DLD1 (cell line): ENCODE measurements at regions not wholly inside any gene's neighbourhood (a gene's known extent, or its start where the extent isn't known, plus 50 kb on each side); places are given as distances from the start of the nearest gene placed in this dataset.

Experiments
- in situ Hi-C: cut with HindIII; loops from 2 replicates; pipeline ENCODE4 v1.10.0; 2017; ENCODE audit warnings: low sequenced_read_pairs

GRCh38 chr13:74045583-74045982 lies 88.6 kb downstream of the KLF12 start:
- in situ Hi-C loops = no loop called here

GRCh38 chr13:74043237-74043636 lies 91.0 kb downstream of the KLF12 start:
- in situ Hi-C loops = no loop called here

GRCh38 chr13:74040200-74040599 lies 94.0 kb downstream of the KLF12 start:
- in situ Hi-C loops = no loop called here

- in situ Hi-C loops = no loop called here
Measured at GRCh38 chr13:74039667-74040066, 94.5 kb downstream of the KLF12 start.

GRCh38 chr13:74039154-74039553 lies 95.0 kb downstream of the KLF12 start:
- in situ Hi-C loops = no loop called here

DNA sequence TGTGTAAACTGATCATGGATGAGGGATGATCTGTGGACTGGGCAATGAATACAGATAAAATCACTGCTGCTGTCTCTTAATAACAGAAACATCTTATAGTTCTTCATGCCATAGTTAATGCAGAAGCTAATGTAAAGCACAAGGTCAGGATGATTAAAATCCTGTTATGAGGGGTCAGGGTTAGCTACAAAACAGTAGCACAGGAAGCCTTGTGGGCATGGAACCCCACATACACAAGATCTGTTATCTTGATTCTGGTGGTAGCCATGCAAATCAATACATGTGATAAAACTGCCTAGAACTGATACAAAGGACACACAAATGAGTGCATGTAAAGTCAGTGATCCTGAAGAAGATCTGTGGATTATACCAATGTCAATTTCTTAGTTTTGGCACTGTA lies 96.4 kb downstream of the KLF12 start:
- in situ Hi-C loops = no loop called here

DNA sequence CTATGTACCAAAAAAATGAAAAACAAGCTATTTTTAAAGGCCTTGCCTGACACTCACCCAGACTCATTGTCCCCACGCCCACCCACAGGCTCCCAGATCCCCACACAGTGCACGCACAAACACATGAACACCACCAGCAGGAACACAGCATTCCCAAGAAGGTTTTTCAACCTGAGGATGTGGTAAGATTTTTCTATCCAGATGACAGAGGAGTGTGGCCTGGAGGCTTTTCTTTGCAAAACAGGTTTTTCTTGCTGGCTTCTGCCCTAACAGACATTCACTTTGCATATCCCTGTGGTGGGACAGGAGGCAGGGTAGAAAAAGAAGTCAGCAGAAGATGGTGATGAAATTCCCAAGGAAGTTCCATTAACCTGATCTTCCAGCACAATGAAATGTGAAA lies 97.8 kb downstream of the KLF12 start:
- in situ Hi-C loops = no loop called here

GRCh38 chr13:74035896-74036295 lies 98.3 kb downstream of the KLF12 start:
- in situ Hi-C loops = no loop called here

DNA sequence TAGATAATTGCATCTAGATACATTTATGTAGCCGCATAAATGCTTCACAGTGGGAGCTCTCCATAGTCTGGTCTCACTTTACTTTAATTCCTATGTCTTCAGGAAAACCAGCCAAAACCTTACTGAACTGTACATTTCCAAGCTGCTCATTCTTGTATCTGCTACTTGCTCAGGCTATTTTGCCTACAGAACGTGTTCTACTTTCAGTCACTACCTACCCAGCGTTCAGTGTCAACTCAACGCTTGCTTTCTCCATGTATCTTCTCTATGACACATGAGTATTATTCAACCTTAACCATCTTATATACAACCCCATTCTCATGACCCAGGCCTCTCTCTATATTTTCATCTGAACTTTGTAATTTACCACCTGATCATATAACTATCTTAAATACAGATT lies 101.9 kb downstream of the KLF12 start:
- in situ Hi-C loops = no loop called here

DNA sequence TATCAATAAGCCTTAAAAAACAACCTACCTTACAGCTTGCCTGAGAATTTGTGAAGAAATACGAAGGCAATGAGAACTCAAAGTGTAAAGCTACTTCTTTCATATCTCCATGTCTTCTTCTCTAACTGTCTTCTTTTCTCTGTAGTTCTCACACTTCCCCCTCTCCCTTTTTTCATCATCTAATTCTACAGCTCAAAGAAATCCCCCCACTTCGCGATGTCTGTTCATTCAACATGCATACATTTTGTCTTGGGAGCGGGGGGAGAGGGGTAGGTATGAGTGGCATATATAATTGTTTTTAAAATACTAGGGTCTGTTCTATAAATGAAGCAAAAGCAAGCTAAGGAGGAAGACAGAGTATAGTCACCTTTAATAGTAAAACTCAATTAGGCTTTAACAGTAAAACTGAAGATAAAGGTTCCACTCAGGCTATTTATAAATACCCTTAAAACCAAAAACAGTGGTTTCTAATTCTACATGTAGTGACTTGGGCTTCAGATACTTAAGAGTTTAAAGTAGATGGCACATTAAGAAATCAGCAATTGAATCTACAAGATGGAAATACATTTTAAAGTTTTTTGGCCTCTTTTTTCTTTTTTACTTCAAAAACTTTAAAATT lies 106.9 kb downstream of the KLF12 start:
- in situ Hi-C loops = no loop called here

- in situ Hi-C loops = no loop called here
Measured at GRCh38 chr13:74026753-74027152, 107.5 kb downstream of the KLF12 start.

- in situ Hi-C loops = no loop called here
Measured at GRCh38 chr13:74025369-74025768, 108.8 kb downstream of the KLF12 start.

DNA sequence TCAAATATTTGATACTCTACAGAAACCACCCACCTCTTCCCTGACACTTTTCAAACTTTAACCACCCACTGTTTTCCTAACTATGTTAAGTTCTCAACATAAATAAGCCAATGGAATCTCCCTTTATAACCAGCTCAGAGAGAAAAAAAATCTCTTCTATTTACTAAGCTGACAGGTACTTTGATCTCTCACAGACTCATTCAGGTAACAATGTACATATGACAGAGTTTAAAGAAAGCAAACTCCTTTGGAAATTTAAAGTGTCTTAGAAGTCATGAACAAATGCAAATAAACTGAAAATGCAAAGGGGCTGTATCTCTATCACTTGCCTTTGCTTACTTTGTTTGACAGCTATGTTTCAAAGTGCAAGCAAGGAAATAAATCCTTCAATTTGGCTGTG lies 109.3 kb downstream of the KLF12 start:
- in situ Hi-C loops = no loop called here

- in situ Hi-C loops = no loop called here
Measured at GRCh38 chr13:74024314-74024713, 109.9 kb downstream of the KLF12 start.

- in situ Hi-C loops = no loop called here
Measured at GRCh38 chr13:74023484-74023883, 110.7 kb downstream of the KLF12 start.

DNA sequence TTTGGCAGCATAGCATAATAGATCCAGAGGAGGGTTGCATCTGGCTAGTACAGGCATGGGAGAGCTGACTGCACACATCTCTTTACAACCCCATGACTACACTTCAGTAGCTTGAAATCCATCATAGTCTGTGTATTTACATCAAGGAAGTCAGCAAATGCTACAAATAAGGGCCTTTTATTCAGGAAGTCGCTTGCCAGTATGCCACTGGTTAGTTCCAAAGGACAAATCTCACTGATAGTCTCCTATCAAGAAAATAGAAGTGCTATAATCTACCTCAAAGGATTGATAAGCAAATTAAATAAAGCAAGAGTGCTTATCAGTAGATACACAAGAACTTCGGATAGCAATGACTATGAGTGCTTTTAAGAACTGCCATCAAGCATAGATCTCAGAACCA lies 112.7 kb downstream of the KLF12 start:
- in situ Hi-C loops = no loop called here

GRCh38 chr13:74018062-74018431 lies 116.2 kb downstream of the KLF12 start:
- in situ Hi-C loops = no loop called here

- in situ Hi-C loops = no loop called here
Measured at GRCh38 chr13:74017301-74018061, 116.7 kb downstream of the KLF12 start.

- in situ Hi-C loops = no loop called here
Measured at GRCh38 chr13:74015137-74015536, 119.1 kb downstream of the KLF12 start.

- in situ Hi-C loops = no loop called here
Measured at GRCh38 chr13:74009100-74009668, 125.0 kb downstream of the KLF12 start.

DNA sequence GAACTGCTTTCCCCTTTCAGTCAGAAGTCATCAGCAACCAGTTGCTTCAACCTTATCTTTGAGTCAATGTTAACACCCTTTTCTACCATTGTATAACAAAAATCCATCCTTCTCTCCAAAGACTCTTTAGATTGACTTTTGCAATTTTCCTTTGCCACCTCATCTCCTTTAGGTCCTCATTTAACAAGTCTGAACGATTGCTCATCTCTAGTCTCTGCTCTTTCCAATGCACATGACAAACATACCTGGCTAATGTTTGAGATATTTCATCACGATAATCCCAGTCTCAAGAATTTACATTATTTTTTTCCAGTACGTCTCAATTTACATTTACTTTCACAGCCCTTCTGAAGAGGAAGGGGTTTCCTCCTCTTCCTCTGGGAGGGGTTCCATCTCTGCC lies 127.5 kb downstream of the KLF12 start:
- in situ Hi-C loops = no loop called here
